ENCODE measurements at regions not wholly inside any gene's neighbourhood (a gene's known extent, or its start where the extent isn't known, plus 50 kb on each side); places are given as distances from the start of the nearest gene placed in this dataset.

DNA sequence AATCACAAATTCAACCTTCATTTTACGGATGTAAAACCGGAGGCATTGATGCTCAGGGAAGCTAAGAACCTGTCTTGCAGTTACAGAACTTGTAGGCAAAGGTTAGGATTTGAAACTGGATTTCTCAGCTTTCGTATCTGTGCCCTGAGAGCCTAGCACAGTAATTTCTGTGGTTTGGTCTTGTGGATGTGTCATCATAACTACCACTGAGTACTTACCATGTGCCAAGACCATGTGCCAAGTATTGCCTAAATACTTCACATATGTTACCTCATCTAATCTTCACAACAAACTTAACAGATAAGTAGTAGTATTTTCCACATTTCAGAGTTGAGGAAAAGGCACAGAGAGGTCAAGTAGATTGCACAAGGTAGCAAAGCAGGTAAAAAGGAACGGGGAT lies 140.7 kb downstream of the NXPE2 start:
- TF ChIP-seq, protein P1, sequence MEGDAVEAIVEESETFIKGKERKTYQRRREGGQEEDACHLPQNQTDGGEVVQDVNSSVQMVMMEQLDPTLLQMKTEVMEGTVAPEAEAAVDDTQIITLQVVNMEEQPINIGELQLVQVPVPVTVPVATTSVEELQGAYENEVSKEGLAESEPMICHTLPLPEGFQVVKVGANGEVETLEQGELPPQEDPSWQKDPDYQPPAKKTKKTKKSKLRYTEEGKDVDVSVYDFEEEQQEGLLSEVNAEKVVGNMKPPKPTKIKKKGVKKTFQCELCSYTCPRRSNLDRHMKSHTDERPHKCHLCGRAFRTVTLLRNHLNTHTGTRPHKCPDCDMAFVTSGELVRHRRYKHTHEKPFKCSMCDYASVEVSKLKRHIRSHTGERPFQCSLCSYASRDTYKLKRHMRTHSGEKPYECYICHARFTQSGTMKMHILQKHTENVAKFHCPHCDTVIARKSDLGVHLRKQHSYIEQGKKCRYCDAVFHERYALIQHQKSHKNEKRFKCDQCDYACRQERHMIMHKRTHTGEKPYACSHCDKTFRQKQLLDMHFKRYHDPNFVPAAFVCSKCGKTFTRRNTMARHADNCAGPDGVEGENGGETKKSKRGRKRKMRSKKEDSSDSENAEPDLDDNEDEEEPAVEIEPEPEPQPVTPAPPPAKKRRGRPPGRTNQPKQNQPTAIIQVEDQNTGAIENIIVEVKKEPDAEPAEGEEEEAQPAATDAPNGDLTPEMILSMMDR (IDR thresholded peaks at IDR 0.05) = no peak
- TF ChIP-seq POLR2A (IDR thresholded peaks at IDR 0.05) (no peak), POLR2AphosphoS5 (IDR thresholded peaks at IDR 0.05) (no peak), EP300 (IDR thresholded peaks at IDR 0.05) (no peak)

Measured in upper lobe of left lung (tissue), 4 donors.